NOMO-1 treated with dmso at 0.1 percent for 144 hours (cell line): ENCODE measurements at regions not wholly inside any gene's neighbourhood (a gene's known extent, or its start where the extent isn't known, plus 50 kb on each side); places are given as distances from the start of the nearest gene placed in this dataset.

Experiments
- DNase-seq: peaks from one replicate; lab custom pipeline; 2025; ENCODE audit not compliant: unreplicated experiment; lab: John Stamatoyannopoulos, UW

DNA sequence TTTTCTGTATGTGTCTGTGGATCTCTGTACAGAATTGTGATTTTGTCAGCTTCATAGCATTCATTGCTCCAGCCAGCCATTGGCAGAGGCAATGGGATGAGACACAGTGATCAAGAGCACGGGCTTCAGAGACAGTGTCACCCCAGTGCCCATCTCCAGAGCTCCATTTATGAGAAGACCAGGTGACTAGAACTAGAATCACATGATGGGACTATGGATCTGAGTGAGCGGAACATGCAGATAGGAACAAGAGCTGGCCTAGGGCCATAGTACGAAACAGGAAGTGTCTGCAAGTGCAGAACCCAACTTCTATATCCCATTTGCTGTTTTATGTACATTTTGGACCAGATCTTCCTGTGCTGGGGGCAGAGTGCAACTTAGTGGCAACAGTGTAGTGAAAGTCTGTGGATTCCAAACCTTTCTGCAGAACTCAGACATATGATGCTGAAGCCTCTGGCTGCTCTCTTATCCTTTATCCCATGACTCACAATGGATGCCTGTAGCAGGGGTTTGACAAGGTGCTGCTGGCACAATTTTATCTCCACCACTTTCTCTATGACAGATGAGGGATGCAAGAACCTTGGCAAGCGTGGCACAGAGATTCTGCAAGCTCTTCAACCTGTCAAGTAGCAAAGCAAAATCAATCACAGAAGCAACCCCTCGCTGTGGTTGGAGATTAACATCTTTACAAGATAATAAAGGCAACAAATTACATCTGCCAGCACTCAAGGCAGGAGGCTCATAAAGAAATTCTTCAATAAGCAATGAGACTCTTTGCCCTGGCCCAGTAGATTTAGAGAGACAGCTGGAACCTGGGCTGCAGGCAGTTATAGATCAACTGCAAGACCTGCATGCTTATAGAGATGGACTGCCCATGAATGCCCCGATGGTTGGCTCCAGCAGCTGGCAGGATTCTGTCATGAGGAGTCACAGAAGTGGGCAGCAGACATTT lies 681.3 kb downstream of the TNS3 start:
- DNase-seq = no peak

GRCh38 chr7:46897381-46897780 lies 684.5 kb downstream of the TNS3 start:
- DNase-seq = no peak

- no peak for DNase-seq
Measured at GRCh38 chr7:46886669-46887374, 695.1 kb downstream of the TNS3 start.

DNA sequence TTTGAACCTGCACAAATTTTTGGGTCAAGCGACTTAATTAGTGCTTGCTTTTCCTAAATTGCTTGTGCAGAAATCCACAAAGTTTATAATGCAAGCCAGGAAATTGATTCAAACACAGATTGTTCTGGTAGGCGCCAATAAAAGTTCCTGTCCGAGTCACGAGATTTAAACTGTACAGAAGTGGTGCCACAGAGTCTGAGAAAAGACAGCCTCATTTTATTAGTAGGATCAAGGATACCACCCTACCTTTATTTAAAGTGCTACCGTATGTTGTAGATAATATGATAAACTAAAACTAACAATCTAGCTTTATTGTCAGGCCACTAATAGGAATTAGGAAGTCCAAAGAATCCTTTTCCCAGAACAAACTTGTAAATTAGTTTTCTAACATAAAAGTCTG lies 696.7 kb downstream of the TNS3 start:
- no peak for DNase-seq

DNA sequence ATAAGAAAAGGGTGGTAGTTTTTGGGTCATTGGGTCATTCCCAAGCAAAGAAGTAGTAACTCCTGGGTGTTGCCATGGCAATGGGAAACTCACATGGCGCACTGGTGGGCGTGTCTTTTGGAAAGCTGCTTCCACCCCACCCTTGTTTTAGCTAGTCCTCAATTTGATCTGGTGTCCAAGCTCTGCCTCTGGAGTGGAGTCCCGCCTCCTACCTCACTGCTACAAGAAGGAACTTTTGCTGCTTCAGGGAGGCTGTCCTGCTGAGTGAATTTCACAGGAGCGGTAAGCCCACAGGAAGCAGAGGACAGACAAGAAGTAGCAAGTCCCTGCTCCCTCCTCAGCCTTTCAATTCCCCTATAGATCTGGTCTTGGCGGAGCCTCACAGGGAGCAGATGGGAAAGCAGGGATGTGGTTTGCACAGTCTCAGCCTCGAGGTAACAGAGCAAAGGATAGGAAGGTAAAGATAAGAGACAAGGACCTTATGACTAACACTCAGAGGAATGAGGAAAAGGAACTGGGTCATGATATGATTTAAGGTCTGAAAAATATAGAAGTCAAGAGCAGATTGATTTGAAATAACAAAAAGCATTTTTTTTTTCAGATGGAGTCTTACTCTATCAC lies 700.3 kb downstream of the TNS3 start:
- no peak for DNase-seq

GRCh38 chr7:46880508-46881196 lies 701.3 kb downstream of the TNS3 start:
- DNase-seq = no peak

DNA sequence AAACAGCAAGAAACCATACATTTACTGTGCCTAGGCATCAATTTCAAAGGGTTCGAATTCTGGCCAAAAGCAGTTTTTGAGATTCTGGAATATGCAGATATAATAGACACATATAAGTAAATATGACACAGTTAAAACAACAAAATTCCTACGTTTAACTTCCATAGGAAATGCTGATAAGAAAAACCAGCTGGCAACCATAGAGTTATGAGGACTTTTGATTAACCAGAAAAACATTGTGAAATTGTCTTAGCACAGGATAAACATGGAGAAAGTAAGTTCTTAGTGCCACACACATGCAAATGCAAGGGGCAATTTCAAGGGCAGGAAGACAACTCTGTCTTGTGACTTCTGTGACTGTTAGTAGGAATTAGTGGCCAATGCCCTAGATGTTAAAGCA lies 702.1 kb downstream of the TNS3 start:
- no peak for DNase-seq

- DNase-seq = no peak
Measured at GRCh38 chr7:46871516-46871915, 710.4 kb downstream of the TNS3 start.

GRCh38 chr7:46864716-46865115 lies 717.2 kb downstream of the TNS3 start:
- no peak for DNase-seq

GRCh38 chr7:46859963-46860475 lies 721.9 kb downstream of the TNS3 start:
- DNase-seq = no peak

- DNase-seq = no peak
Measured at GRCh38 chr7:46855851-46856250, 726.1 kb downstream of the TNS3 start.

- no peak for DNase-seq
Measured at GRCh38 chr7:46854958-46855473, 726.9 kb downstream of the TNS3 start.

DNA sequence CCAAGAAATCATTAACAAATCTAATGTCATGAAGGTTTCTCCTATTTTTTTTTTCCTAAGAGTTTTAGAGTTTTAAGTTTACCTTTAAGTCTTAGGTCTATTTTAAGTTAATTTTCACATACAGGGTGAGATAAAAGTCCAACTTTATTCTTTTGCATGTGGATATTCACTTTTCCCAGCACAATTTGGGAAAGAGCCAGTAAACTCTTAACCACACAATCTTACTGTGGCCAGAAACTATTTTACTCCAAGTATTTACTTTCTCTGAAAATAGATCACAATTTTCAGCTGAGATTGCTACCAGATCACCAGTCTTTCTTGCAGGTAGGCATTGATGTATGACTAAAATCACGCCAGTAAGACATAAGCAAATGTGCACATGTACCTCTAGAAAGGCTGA lies 728.5 kb downstream of the TNS3 start:
- DNase-seq = no peak

DNA sequence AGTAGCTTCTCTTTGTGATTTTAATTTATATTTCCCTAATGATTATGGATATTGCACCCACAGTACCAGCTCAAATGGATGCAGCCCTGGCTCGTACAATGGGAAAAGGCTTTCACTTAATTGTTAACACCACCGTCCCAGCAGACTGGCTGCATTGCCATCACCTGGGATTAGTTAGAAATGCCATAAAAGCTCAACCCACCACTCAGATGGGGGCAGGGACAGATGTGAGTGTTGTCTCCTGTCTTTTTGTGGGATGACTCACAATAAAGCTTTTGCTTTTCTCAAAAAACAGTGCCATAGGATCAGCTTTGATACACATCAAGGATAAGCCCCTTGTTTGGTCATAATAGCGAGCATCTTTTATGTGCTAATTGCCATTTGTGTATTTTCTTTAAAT lies 729.1 kb downstream of the TNS3 start:
- DNase-seq = no peak

DNA sequence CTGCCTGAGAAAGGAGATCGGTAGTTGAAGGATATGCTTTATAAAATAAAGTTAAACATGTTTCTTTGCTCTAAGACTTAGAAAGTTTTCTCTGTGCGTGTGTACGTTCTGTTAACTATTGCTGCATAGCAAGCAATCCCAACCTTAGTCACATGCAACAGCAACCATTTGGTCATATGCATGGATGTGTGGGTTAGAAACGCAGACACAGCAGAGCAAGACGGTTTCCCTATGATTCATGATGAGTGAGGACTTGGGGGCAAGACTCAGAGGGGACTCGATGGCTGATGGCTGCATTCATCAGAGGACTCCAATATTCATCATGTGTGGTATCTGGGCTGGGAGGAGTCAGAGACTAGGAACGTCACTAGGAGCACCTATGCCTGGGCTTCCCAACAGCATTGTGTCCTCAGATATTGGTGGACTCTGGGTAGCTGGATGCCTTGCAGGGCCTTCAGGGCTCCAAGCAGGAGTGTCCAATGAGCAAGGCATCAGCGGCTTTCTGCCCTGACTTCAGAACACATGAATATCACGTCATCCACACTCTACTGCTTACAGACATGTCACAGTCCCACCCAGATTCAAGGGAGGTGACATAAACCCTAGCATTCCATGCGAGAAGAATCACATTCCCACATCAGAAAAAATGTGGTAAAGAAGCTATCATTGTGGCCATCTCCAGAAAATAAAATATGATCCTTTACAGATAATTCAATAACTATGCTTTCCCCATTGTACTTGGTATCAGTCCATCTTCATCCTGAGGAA lies 731.2 kb downstream of the TNS3 start:
- DNase-seq = no peak

GRCh38 chr7:46848944-46849343 lies 733.0 kb downstream of the TNS3 start:
- no peak for DNase-seq

DNA sequence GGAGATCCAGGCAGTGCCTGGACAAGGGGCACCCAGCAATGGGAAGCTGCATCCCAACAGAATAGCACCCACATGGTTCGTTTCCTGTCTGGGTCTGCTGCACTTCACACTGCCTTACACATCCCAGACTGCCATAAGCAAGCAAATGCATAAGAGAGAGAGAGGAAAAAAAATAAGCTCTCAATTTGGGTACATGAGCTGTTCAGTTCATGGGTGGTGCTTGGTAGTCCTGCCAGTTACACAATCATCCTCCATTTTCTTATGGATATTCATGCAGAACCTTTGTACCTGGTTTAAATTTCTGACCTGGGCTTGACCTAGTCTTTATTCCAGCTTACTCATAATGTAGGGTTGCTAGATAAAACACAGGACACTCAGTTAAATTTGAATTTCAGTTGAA lies 733.6 kb downstream of the TNS3 start:
- no peak for DNase-seq

GRCh38 chr7:46847126-46847525 lies 734.8 kb downstream of the TNS3 start:
- DNase-seq = no peak

GRCh38 chr7:46844486-46844885 lies 737.4 kb downstream of the TNS3 start:
- DNase-seq = no peak

- DNase-seq = no peak
Measured at GRCh38 chr7:46841248-46841647, 740.7 kb downstream of the TNS3 start.
